ENCODE measurements at regions not wholly inside any gene's neighbourhood (a gene's known extent, or its start where the extent isn't known, plus 50 kb on each side); places are given as distances from the start of the nearest gene placed in this dataset.

DNA sequence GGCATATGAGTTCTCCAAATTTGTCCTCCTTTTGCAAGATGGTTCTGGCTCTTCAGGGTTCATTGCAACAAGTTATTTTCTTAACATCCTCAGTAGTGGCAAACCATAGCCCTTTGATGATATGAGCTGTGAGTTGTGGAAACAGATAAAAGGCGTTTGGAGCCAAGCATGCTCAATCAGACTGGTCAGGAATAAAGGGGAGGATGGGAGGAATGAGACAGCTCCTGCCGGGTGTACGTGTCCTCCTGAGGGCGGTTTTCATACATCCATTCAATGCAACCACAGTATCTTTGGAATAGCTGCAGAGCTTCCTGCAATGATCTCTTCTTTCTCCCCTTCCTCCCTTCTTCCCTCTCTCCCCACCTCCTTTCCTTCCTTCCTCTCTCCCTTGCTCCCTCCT lies 245.8 kb downstream of the GLI2 start:
- TF ChIP-seq FOXA1 (IDR thresholded peaks at IDR 0.05) (no peak), LEF1 (IDR thresholded peaks at IDR 0.05; ENCODE audit: borderline replicate concordance) (no peak), ARNT (IDR thresholded peaks at IDR 0.05) (no peak)
